CD4-positive, alpha-beta T cell treated with Interleukin-6 for 4 hours (primary cell): ENCODE measurements at regions not wholly inside any gene's neighbourhood (a gene's known extent, or its start where the extent isn't known, plus 50 kb on each side); places are given as distances from the start of the nearest gene placed in this dataset.

Experiments used
- DNase-seq: peaks from one replicate; pipeline ENCODE4 v3.0.0-alpha.2; 2020; ENCODE audit warnings: mixed read lengths

- DNase-seq, result no peak
Observed at GRCh38 chr18:40708726-40709125, 1246.3 kb upstream of the PIK3C3 start.

GRCh38 chr18:40707797-40708196 lies 1247.2 kb upstream of the PIK3C3 start:
- DNase-seq, result no peak

- no peak for DNase-seq
Observed at GRCh38 chr18:40698129-40698528, 1256.9 kb upstream of the PIK3C3 start.

GRCh38 chr18:40695526-40695925 lies 1259.5 kb upstream of the PIK3C3 start:
- no peak for DNase-seq

GRCh38 chr18:40692871-40693270 lies 1262.2 kb upstream of the PIK3C3 start:
- DNase-seq, result no peak

GRCh38 chr18:40690062-40690461 lies 1265.0 kb upstream of the PIK3C3 start:
- DNase-seq, result no peak

- DNase-seq, result no peak
Observed at GRCh38 chr18:40687399-40687798, 1267.6 kb upstream of the PIK3C3 start.

GRCh38 chr18:40686836-40687235 lies 1268.2 kb upstream of the PIK3C3 start:
- DNase-seq, result no peak

GRCh38 chr18:40685219-40685618 lies 1269.8 kb upstream of the PIK3C3 start:
- no peak for DNase-seq

- DNase-seq, result no peak
Observed at GRCh38 chr18:40678318-40678717, 1276.7 kb upstream of the PIK3C3 start.

GRCh38 chr18:40676668-40677067 lies 1278.4 kb upstream of the PIK3C3 start:
- DNase-seq, result no peak

- no peak for DNase-seq
Observed at GRCh38 chr18:40673150-40673549, 1281.9 kb upstream of the PIK3C3 start.

- no peak for DNase-seq
Observed at GRCh38 chr18:40672590-40672989, 1282.4 kb upstream of the PIK3C3 start.

- no peak for DNase-seq
Observed at GRCh38 chr18:40670668-40671375, 1284.2 kb upstream of the PIK3C3 start.

- DNase-seq, result no peak
Observed at GRCh38 chr18:40662898-40663437, 1292.1 kb upstream of the PIK3C3 start.

GRCh38 chr18:40653682-40654081 lies 1301.4 kb upstream of the PIK3C3 start:
- no peak for DNase-seq

- no peak for DNase-seq
Observed at GRCh38 chr18:40652321-40652720, 1302.7 kb upstream of the PIK3C3 start.

GRCh38 chr18:40651163-40651562 lies 1303.9 kb upstream of the PIK3C3 start:
- no peak for DNase-seq

- DNase-seq, result no peak
Observed at GRCh38 chr18:40642692-40643229, 1312.3 kb upstream of the PIK3C3 start.

GRCh38 chr18:40631319-40631718 lies 1323.7 kb upstream of the PIK3C3 start:
- no peak for DNase-seq

GRCh38 chr18:40630496-40630895 lies 1324.5 kb upstream of the PIK3C3 start:
- DNase-seq, result no peak

GRCh38 chr18:40624959-40625358 lies 1330.1 kb upstream of the PIK3C3 start:
- no peak for DNase-seq

- DNase-seq, result no peak
Observed at GRCh38 chr18:40613721-40614120, 1341.3 kb upstream of the PIK3C3 start.

GRCh38 chr18:40612356-40612755 lies 1342.7 kb upstream of the PIK3C3 start:
- DNase-seq, result no peak

GRCh38 chr18:40608226-40608625 lies 1346.8 kb upstream of the PIK3C3 start:
- DNase-seq, result no peak
